ENCODE measurements at regions not wholly inside any gene's neighbourhood (a gene's known extent, or its start where the extent isn't known, plus 50 kb on each side); places are given as distances from the start of the nearest gene placed in this dataset.

DNA sequence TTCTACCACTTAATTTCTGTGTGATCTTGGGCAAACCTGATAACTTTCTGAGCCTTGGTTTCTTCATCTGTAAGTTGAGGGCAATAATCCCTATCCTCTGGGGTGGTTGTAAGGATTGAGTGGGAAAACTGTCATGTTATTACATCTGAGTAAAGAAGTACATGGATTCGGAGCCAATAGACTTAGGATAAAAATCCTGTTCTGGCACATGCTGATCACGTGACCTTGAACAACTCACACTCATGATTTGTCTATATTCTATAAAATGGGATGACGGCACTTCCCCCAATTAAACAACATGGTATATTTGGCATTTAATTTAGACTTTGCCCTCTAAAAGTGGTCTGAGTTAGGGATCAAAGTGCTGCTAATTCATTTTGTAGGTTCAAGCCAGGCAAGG, 315.5 kb downstream of the PLPP3 start:
- no peak for TF ChIP-seq CTCF (conservative IDR thresholded peaks at IDR 0.05 in 1 of 2, IDR thresholded peaks at IDR 0.05 in 1 of 2; ENCODE audit: extremely low read depth in 1 of 2, insufficient read depth in 1 of 2, low read depth in 1 of 2, low read length in 2 of 2)
- no peak for TF ChIP-seq EZH2 (IDR thresholded peaks at IDR 0.05; ENCODE audit: borderline replicate concordance, low read length)

Data from mammary epithelial cell (primary cell).